WTC11 (cell line): ENCODE measurements at regions not wholly inside any gene's neighbourhood (a gene's known extent, or its start where the extent isn't known, plus 50 kb on each side); places are given as distances from the start of the nearest gene placed in this dataset.

Experiments used
- ATAC-seq: fragments of 200-7000 bp; cut with Tn5 transposase; 2 replicates; pipeline ENCODE4 v1.10.0; 2021; ENCODE audit warnings: mild to moderate bottlenecking, moderate library complexity
- CTCF ChIA-PET: fragments of 300-600 bp; sonication (Branson Sonifier 250); formaldehyde crosslinking; loops from one replicate; lab custom pipeline; 2021; ENCODE audit warnings: antibody characterized with exemption; lab: Charles Lee
- POLR2A ChIA-PET: fragments of 350-600 bp; sonication (Branson Sonifier 250); formaldehyde crosslinking; loops from one replicate; lab custom pipeline; 2021; ENCODE audit warnings: antibody characterized with exemption; lab: Charles Lee
- DNase-seq: peaks from one replicate; pipeline ENCODE4 v3.0.0; 2021; ENCODE audit warnings: low spot score
- H3K27ac Mint-ChIP-seq: 2 replicates; pipeline ENCODE4 v1.8.0; 2021; ENCODE audit warnings: mixed read lengths
- H3K27me3 Mint-ChIP-seq: 2 replicates; pipeline ENCODE4 v1.8.0; 2021; ENCODE audit warnings: low read depth, mild to moderate bottlenecking, moderate library complexity, mixed read lengths
- H3K36me3 Mint-ChIP-seq: 2 replicates; pipeline ENCODE4 v1.8.0; 2021; ENCODE audit warnings: mixed read lengths
- H3K4me1 Mint-ChIP-seq: 2 replicates; pipeline ENCODE4 v1.8.0; 2022; ENCODE audit warnings: mixed read lengths
- H3K4me3 Mint-ChIP-seq: 2 replicates; pipeline ENCODE4 v1.8.0; 2021; ENCODE audit warnings: mild to moderate bottlenecking, moderate library complexity, mixed read lengths
- H3K9me3 Mint-ChIP-seq: 2 replicates; pipeline ENCODE4 v1.8.0; 2021; ENCODE audit warnings: mixed read lengths
- ETV6 ChIP-seq: sonication (generic); formaldehyde crosslinking; IDR thresholded peaks from 2 replicates; pipeline ENCODE4 v1.8.1; 2022; ENCODE audit warnings: mild to moderate bottlenecking, missing genetic modification reagents
- FOXJ3 ChIP-seq: sonication (generic); formaldehyde crosslinking; IDR thresholded peaks from 2 replicates; pipeline ENCODE4 v1.9.0; 2021; ENCODE audit warnings: missing genetic modification reagents, mild to moderate bottlenecking, borderline replicate concordance
- FOXP1 ChIP-seq: sonication (generic); formaldehyde crosslinking; IDR thresholded peaks from 2 replicates; pipeline ENCODE4 v1.8.0; 2022; ENCODE audit warnings: missing genetic modification reagents, mild to moderate bottlenecking, moderate library complexity, borderline replicate concordance
- GABPB1 ChIP-seq: sonication (generic); formaldehyde crosslinking; IDR thresholded peaks from 2 replicates; pipeline ENCODE4 v1.8.1; 2023; ENCODE audit warnings: mild to moderate bottlenecking, missing genetic modification reagents
- GRHL2 ChIP-seq: fragments of 250-450 bp; sonication (Bioruptor Pico); IDR thresholded peaks from 2 replicates; pipeline ENCODE4 v1.8.0; 2022; ENCODE audit warnings: mild to moderate bottlenecking, moderate library complexity; ENCODE audit not compliant: insufficient replicate concordance, severe bottlenecking
- NR1H2 ChIP-seq: sonication (generic); formaldehyde crosslinking; IDR thresholded peaks from 2 replicates; pipeline ENCODE4 v1.9.0; 2021; ENCODE audit warnings: mild to moderate bottlenecking, moderate library complexity, missing genetic modification reagents
- OVOL2 ChIP-seq: fragments of 250-450 bp; sonication (Bioruptor Pico); IDR thresholded peaks from 2 replicates; pipeline ENCODE4 v1.9.0; 2021; ENCODE audit warnings: mild to moderate bottlenecking, borderline replicate concordance
- PRRX2 ChIP-seq: fragments of 250-450 bp; sonication (Bioruptor Pico); IDR thresholded peaks from 2 replicates; pipeline ENCODE4 v1.8.0; 2021; ENCODE audit warnings: mild to moderate bottlenecking
- SOX15 ChIP-seq: fragments of 250-450 bp; sonication (Bioruptor Pico); IDR thresholded peaks from 2 replicates; pipeline ENCODE4 v1.9.0; 2021; ENCODE audit warnings: mild to moderate bottlenecking
- TEAD1 ChIP-seq: sonication (generic); formaldehyde crosslinking; IDR thresholded peaks from 2 replicates; pipeline ENCODE4 v1.8.0; 2022; ENCODE audit warnings: mild to moderate bottlenecking, missing genetic modification reagents
- ZBTB21 ChIP-seq: sonication (generic); formaldehyde crosslinking; IDR thresholded peaks from 2 replicates; pipeline ENCODE4 v1.8.1; 2023; ENCODE audit warnings: mild to moderate bottlenecking, missing genetic modification reagents, borderline replicate concordance
- ZNF416 ChIP-seq: fragments of 250-450 bp; sonication (Bioruptor Pico); IDR thresholded peaks from 2 replicates; pipeline ENCODE4 v1.9.0; 2021; ENCODE audit warnings: mild to moderate bottlenecking, inconsistent platforms
- TF ChIP-seq, protein P1 (sequence below): sonication (generic); formaldehyde crosslinking; IDR thresholded peaks from 2 replicates; pipeline ENCODE4 v1.8.0; 2022; ENCODE audit warnings: mild to moderate bottlenecking, missing genetic modification reagents
- TF ChIP-seq, protein P2 (sequence below): sonication (generic); formaldehyde crosslinking; IDR thresholded peaks from 2 replicates; pipeline ENCODE4 v1.8.1; 2022; ENCODE audit warnings: mild to moderate bottlenecking, missing genetic modification reagents, moderate library complexity, borderline replicate concordance
- TF ChIP-seq, protein P3 (sequence below): fragments of 250-450 bp; sonication (Bioruptor Pico); IDR thresholded peaks from 2 replicates; pipeline ENCODE4 v1.9.0; 2021; ENCODE audit warnings: moderate library complexity, mild to moderate bottlenecking, inconsistent platforms, borderline replicate concordance
- TF ChIP-seq, protein P4 (sequence below): sonication (generic); formaldehyde crosslinking; IDR thresholded peaks from 2 replicates; pipeline ENCODE4 v1.8.1; 2023; ENCODE audit warnings: mild to moderate bottlenecking, missing genetic modification reagents
- TF ChIP-seq, protein P5 (sequence below): sonication (generic); formaldehyde crosslinking; IDR thresholded peaks from 2 replicates; pipeline ENCODE4 v1.8.1; 2023; ENCODE audit warnings: mild to moderate bottlenecking, missing genetic modification reagents
- TF ChIP-seq, protein P6 (sequence below): sonication (generic); formaldehyde crosslinking; IDR thresholded peaks from 2 replicates; pipeline ENCODE4 v1.8.0; 2023; ENCODE audit warnings: missing genetic modification reagents
- TF ChIP-seq, protein P7 (sequence below): sonication (generic); formaldehyde crosslinking; IDR thresholded peaks from 2 replicates; pipeline ENCODE4 v1.8.1; 2022; ENCODE audit warnings: low read depth, mild to moderate bottlenecking, moderate library complexity, missing genetic modification reagents, borderline replicate concordance
- TF ChIP-seq, protein P8 (sequence below): fragments of 250-450 bp; sonication (Bioruptor Pico); IDR thresholded peaks from 2 replicates; pipeline ENCODE4 v1.8.0; 2021; ENCODE audit warnings: mild to moderate bottlenecking

DNA sequence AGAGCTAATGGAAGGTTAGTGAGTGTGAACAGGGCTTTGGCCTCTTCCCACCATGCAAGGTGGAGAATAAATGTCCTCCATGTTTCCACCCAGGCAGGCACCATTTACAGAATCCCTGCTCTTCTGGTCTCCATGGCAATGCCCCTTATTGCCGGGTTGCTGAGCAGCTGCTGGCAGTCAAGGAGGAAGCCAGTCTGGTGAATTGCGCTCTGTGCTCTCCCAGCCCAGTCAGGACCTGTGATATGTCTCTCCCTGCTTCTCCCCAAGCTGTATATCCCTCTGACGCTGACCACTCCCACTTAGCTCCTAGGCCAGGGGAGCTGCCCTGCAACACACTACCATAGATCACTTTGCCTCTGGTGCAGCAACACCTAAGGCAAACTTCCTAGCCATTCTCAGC lies 402.1 kb upstream of the ERCC4 start:
- peaks cover 37% of the 10 kb centered on the region for H3K9me3 Mint-ChIP-seq
- no peak overlapping the region for H3K27ac Mint-ChIP-seq
- ChIA-PET POLR2A (no interaction called here), CTCF (no interaction called here)
- H3K4me1 Mint-ChIP-seq: peaks cover 35% of the 10 kb centered on the region
- TF ChIP-seq ZNF416 (CRISPR knock-in tag) (no peak), NR1H2 (CRISPR knock-in tag) (no peak), PRRX2 (CRISPR knock-in tag) (no peak), ZBTB21 (no peak), ETV6 (CRISPR knock-in tag) (no peak), FOXJ3 (no peak), OVOL2 (CRISPR knock-in tag) (no peak), SOX15 (CRISPR knock-in tag) (no peak), GABPB1 (CRISPR knock-in tag) (no peak), TEAD1 (no peak), FOXP1 (CRISPR knock-in tag) (no peak), GRHL2 (no peak)
- TF ChIP-seq, protein P1, sequence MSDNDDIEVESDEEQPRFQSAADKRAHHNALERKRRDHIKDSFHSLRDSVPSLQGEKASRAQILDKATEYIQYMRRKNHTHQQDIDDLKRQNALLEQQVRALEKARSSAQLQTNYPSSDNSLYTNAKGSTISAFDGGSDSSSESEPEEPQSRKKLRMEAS (CRISPR knock-in tag): no peak
- TF ChIP-seq, protein P2, sequence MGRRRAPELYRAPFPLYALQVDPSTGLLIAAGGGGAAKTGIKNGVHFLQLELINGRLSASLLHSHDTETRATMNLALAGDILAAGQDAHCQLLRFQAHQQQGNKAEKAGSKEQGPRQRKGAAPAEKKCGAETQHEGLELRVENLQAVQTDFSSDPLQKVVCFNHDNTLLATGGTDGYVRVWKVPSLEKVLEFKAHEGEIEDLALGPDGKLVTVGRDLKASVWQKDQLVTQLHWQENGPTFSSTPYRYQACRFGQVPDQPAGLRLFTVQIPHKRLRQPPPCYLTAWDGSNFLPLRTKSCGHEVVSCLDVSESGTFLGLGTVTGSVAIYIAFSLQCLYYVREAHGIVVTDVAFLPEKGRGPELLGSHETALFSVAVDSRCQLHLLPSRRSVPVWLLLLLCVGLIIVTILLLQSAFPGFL: no peak
- TF ChIP-seq, protein P3, sequence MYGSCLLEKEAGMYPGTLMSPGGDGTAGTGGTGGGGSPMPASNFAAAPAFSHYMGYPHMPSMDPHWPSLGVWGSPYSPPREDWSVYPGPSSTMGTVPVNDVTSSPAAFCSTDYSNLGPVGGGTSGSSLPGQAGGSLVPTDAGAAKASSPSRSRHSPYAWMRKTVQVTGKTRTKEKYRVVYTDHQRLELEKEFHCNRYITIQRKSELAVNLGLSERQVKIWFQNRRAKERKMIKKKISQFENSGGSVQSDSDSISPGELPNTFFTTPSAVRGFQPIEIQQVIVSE: no peak
- TF ChIP-seq, protein P4, sequence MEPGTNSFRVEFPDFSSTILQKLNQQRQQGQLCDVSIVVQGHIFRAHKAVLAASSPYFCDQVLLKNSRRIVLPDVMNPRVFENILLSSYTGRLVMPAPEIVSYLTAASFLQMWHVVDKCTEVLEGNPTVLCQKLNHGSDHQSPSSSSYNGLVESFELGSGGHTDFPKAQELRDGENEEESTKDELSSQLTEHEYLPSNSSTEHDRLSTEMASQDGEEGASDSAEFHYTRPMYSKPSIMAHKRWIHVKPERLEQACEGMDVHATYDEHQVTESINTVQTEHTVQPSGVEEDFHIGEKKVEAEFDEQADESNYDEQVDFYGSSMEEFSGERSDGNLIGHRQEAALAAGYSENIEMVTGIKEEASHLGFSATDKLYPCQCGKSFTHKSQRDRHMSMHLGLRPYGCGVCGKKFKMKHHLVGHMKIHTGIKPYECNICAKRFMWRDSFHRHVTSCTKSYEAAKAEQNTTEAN (CRISPR knock-in tag): no peak
- TF ChIP-seq, protein P5, sequence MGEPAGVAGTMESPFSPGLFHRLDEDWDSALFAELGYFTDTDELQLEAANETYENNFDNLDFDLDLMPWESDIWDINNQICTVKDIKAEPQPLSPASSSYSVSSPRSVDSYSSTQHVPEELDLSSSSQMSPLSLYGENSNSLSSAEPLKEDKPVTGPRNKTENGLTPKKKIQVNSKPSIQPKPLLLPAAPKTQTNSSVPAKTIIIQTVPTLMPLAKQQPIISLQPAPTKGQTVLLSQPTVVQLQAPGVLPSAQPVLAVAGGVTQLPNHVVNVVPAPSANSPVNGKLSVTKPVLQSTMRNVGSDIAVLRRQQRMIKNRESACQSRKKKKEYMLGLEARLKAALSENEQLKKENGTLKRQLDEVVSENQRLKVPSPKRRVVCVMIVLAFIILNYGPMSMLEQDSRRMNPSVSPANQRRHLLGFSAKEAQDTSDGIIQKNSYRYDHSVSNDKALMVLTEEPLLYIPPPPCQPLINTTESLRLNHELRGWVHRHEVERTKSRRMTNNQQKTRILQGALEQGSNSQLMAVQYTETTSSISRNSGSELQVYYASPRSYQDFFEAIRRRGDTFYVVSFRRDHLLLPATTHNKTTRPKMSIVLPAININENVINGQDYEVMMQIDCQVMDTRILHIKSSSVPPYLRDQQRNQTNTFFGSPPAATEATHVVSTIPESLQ: no peak
- TF ChIP-seq, protein P6, sequence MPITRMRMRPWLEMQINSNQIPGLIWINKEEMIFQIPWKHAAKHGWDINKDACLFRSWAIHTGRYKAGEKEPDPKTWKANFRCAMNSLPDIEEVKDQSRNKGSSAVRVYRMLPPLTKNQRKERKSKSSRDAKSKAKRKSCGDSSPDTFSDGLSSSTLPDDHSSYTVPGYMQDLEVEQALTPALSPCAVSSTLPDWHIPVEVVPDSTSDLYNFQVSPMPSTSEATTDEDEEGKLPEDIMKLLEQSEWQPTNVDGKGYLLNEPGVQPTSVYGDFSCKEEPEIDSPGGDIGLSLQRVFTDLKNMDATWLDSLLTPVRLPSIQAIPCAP (CRISPR knock-in tag): no peak
- TF ChIP-seq, protein P7, sequence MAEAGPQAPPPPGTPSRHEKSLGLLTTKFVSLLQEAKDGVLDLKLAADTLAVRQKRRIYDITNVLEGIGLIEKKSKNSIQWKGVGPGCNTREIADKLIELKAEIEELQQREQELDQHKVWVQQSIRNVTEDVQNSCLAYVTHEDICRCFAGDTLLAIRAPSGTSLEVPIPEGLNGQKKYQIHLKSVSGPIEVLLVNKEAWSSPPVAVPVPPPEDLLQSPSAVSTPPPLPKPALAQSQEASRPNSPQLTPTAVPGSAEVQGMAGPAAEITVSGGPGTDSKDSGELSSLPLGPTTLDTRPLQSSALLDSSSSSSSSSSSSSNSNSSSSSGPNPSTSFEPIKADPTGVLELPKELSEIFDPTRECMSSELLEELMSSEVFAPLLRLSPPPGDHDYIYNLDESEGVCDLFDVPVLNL: no peak
- TF ChIP-seq, protein P8, sequence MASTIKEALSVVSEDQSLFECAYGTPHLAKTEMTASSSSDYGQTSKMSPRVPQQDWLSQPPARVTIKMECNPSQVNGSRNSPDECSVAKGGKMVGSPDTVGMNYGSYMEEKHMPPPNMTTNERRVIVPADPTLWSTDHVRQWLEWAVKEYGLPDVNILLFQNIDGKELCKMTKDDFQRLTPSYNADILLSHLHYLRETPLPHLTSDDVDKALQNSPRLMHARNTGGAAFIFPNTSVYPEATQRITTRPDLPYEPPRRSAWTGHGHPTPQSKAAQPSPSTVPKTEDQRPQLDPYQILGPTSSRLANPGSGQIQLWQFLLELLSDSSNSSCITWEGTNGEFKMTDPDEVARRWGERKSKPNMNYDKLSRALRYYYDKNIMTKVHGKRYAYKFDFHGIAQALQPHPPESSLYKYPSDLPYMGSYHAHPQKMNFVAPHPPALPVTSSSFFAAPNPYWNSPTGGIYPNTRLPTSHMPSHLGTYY (CRISPR knock-in tag): no peak
- DNase-seq (no peak), ATAC-seq (no peak)
- H3K27me3 Mint-ChIP-seq: no peaks in the 10 kb centered on the region
- no peak overlapping the region for H3K4me3 Mint-ChIP-seq
- H3K36me3 Mint-ChIP-seq: peaks cover 25% of the 10 kb centered on the region
